RPMI7951 (cell line): ENCODE measurements at regions not wholly inside any gene's neighbourhood (a gene's known extent, or its start where the extent isn't known, plus 50 kb on each side); places are given as distances from the start of the nearest gene placed in this dataset.
A peak's percentile ranks its signal among the peaks of the same experiment; 100 is the strongest.

Source experiments
- DNase-seq: peaks from one replicate; pipeline ENCODE4 v3.0.0-alpha.2; 2012; ENCODE audit warnings: low read depth

DNA sequence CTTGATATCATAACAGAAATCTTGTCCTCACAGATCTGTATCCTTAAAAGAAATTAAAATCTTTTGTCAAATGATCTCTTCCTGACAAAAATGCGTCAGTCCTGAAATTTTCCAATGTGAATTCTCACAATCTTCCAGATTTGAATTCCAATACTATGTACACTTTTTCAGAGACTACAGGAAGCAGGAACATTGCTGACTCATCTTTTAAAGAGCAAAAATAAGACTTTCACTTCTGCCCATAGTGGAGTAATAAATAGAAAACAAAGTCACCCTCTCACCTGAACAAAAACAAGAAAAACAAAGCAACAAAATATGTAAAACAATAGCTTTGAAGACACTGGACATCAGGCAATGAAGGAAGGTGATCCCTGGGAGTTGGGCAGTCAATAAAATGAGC, 167.0 kb upstream of the IPO5 start:
- no peak for DNase-seq

DNA sequence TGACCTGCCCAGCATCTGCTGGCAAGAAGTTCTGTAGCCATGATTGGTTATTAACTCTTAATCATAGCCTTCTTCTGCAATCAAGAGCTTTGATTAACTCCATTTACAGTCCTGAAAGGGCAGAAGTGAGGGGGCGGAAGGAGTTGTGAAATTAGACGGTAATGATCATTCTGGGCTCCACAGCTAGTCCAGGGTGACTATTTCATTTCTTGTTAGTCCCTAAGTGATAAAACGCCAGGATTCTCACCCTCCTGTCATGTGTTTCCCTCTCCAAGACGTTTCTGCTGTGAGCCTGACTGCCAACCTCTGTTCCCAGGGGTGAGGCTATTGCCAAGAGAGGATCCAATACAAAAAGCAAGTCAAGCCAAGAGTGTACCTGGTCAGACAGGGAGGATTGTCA, 155.9 kb upstream of the IPO5 start:
- no peak for DNase-seq

DNA sequence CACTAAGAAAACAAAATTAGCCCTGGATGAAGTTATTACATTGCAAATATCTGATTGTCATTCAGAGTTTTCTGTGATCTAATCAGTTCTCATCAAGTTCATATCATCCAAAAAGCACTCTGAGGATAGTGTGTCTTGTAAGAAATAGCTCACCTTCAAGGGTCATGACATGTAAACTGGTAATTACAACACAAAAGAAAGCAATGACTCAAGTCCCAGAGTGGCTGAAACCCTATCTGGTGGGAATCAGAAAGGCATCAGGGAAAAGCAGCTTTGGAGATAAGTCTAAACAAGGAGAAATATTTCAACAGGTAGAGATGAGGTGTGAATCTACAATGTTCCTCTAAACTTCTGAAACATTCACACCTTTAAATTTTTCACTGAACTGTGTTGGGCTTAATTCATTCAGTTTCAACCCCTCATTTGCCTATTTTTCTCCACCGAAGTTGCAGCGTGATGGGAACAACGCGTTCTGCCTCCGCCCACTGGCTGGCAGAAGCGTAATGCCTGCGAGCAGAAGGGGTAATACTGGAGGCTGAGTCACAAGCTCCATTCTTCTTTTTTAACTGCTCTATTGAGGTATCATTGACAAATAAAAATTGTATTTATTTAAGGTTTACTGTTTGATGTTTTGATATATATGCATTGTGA, 155.2 kb upstream of the IPO5 start:
- DNase-seq, result no peak

DNA sequence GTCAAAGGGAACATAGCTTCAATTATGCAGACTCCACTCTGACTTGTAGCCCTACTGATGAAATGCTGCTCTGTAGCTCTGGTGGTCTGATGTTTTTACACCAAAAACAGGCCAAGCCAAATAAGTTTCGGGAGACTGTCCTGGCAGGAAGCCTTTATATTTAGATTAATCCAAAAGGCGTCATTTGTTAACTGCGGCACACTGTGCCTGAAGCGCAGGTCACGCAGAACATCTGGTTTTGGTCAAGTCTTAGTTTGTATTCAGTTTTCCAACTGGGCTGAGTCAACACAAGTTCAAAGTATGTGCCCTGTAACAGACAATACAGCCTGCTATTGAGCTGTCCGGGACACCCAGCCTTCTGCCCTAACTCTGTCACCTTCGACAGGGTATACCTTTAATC, 154.6 kb upstream of the IPO5 start:
- no peak for DNase-seq

DNA sequence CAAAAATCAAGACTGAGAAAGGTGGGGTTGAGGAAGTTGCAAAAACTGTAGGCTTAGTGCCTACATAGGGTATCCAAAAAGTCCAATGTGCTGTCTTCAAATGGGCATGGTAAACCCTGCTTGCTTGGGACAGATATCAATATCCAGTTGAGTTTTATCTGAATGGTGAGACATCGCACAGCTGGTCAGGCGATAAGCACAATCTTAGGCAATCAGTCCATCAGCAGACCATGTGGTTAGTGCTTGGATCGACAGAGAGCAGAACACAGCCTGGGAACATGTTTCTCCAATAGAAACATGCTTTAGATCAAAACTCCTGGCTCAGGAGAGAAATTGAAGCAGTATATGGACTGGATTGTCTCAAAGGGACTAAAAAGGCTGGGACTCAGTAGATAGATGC, 151.3 kb upstream of the IPO5 start:
- no peak for DNase-seq

DNA sequence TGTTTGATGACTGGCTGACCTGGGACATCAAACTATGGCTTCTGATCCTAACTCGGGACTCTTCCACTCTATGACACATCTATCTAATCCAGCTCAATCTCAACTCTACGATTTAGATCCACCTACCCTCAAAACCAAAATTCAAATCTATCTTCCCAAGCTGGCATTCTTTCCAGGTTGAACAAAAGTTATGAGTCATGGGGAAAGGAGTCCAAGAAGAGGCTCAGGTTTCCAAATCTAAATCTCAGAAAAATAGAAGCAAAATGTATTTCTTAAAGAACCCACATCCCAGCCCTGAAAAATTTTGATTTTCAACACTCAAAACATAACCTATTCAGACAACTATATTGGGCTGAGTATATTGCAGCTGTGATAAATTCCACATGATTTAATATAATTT, 143.9 kb upstream of the IPO5 start:
- no peak for DNase-seq

DNA sequence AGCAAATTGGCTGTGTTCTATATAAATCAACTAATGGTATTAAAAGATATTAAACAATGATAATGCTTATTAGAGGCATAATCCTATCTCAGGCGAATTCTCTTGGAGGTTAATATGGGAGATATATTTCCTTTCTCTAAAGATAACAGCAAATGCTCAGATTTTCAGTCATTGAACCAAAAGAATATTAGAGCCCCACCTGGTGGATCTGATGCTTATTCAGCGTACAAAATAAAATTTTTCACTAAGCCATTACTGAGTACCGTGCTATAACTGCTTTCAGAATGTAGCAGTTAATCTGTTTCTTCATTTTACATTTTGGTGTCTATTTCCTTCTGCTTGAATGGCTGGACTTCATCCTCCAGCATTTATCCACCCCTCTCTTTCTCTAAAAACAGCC, 143.3 kb upstream of the IPO5 start:
- DNase-seq, result peak; percentile 13

DNA sequence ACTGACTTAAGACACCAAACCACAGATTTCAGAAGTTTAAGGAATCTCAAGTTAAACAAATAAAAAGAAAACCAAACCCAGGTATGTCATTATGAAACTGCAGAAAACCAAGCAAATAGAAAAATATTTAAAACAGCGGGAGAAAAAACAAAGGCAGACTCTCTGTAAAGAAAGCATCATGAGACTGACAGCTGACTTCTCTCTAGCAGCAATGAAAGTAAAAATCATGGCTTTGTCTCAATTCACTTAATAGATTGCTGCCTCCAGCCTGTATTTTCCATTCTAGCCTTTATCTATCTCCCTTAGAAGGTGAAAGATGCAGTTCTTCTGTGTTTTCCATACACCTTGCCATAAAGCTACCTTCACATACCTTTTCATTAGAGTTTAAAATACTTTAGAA, 131.1 kb upstream of the IPO5 start:
- DNase-seq, result no peak

DNA sequence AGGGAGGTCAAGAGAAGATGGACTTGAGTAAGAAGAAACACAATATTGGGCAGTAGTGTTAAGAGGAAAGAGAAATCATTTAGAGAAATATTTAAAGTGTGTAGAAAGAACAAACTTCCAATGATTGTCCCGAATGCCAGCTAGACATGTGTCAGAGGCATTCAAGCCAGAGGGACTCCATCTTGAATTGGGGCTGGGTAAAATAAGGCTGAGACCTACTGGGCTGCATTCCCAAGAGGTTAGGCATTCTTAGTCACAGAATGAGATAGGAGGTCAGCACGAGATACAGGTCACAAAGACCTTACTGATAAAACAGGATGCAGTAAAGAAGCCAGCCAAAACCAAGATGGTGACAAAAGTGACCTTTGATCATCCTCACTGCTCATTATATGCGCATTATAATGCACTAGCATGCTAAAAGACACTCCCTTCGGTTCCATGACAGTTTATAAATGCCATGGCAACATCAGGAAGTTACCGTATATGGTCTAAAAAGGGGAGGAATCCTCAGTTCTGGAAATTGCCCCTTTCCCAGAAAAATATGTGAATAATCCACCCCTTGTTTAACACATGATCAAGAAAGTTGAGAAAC, 127.0 kb upstream of the IPO5 start:
- no peak for DNase-seq

DNA sequence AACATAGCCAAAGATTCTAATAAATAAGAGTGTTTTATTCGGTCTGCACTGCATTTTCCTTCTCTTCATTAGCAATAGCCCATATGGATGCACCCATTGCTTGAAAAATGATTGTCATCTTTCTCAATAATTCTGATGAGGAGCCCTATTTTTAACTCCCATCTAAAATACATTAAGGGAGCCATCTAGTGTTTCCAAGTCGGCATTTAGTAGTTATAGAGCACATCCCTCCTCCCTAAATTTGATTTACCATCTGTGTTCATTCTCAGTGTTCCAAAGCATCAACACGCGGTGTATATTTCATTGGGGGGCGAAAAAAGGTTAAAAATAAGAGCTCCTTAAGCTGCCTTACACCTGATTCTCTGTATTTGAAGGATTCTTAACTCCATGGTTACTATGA, 119.2 kb upstream of the IPO5 start:
- no peak for DNase-seq

DNA sequence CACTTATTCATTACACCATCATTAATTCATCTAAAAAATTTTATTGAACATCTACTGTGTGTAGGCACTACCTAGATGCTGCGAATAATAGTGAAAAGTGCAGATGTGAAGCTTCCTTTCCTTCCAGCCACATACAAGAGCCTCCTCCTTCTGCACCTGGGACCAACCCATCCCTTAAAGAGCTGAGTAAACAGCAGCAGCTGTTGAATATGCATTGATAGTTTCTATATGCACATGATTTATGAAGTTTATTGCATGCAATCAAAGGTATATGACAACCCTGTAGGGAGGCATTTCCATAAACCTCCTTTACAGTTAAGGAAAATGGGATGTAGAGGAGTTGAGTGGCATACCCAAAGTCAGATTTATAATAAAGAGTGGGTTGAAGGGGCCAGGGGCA, 110.3 kb upstream of the IPO5 start:
- no peak for DNase-seq

DNA sequence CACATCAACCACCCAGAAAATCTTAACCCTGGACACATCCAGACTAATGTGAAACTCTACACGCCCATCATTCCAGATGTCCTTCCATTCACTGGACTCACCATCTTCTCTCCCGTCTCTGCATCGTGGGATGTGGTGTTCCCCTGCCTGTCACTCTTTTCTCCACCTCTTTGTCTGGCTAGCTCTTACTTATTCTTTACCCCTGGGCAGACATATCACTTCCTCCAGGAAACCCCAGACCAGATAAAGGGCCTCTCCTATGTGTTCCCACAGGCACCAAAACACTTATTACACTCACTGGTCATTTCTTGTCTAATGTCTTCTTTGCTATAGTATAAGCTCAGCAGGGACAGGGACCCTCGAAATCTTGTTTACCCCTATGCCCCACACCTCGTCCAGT, 109.3 kb upstream of the IPO5 start:
- DNase-seq, result peak; percentile 24

DNA sequence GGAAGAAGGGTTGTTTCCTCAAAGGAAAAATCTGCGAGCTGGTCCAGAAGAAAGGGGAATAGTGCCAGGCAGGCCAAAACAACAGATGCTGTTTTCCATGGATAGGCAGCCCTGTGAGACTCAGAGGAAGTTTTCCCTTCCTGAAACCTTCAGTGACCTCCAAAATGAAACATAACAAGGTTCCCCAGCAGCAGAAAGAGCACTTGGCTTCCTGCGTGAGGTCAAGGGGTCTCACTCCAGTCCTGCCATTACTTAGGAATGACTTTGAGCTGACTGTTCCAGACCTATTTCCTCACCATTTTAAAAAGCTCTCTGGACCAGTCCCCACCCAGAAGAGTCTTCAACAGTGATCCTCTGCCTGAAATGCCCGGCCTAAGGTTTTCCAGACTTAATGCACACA, 104.6 kb upstream of the IPO5 start:
- no peak for DNase-seq

DNA sequence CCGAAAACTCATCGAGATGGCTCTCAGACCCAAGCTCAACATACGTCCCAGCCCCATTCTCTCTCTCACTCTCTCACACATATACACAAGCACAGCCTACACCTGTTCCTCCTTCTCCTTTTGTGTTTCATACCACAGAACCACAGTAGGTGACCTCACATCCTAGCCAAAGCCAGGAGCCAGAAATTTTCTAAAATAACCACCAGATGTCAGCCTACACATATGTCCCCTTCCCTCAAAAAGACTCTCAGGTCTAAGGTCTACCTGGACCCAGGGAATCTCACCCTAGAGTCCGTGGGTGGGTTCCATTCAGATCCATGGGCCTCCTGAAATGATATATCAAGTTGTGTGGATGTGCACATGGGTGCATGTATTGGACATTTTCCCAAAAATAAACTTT, 104.2 kb upstream of the IPO5 start:
- DNase-seq, result no peak

DNA sequence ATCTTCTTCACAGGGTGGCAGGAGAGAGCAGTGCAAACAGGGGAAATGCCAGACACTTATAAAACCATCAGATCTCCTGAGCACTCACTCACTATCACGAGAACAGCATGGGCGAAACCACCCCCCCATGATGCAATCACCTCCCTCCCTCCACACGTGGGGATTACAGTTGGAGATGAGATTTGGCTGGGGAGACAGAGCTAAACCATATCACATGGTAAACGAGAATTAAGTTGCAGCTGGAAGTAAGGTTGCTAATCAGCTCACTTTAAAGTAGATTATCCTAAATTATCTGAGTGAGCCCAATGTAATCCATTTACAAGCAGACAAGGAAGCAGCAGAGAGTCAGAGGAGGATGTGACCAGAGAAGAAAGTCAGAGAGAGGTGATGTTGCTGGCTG, 102.2 kb upstream of the IPO5 start:
- peak; percentile 3 for DNase-seq

DNA sequence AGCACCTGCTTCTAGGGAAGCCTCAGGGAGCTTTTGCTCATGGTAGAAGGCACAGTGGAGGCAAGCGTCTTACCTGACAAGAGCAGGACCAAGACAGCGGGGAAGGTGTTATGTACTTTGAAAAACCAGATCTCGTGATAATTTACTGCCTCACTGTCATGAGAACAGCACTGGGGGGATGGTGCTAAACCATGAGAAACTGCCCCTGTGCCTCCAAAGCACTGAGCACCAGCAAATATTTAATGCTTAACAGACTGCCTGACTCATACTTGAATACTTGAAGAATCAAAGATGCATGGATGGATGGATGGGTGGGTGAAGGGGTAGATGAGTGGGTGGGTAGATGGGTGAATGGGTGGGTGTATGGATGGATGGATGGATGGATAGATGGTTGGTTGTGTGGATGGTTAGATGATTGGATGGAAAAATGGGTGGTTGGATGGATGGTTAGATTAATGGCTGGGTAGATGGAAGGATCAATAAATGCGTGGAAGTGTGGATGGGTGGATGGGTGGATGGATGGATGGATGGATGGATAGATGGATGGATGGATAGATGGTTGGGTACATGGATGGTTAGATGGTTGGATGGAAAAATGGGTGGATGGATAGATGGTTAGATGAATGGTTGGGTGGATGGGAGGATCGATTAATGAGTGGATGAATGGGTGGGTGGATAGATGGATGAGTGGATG, 101.1 kb upstream of the IPO5 start:
- DNase-seq, result no peak

DNA sequence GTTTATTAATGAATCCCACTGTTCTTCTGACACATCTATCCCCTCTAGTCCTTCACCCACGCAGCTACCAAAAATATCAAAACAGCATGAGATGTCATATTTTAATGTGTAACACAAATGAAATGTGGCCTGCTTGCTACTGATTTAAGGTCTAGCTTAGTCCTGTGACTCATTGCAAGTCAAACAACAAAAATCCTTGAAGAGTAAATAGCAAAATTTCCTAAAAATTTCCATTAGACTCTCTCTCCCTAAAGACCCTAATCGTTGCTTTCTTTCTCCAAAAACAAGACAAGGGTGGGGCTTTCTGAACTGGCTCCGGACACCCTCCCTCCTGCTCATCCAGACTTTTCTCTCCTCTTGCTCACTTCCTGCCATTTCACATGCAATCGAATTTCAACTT, 99.9 kb upstream of the IPO5 start:
- DNase-seq, result no peak

DNA sequence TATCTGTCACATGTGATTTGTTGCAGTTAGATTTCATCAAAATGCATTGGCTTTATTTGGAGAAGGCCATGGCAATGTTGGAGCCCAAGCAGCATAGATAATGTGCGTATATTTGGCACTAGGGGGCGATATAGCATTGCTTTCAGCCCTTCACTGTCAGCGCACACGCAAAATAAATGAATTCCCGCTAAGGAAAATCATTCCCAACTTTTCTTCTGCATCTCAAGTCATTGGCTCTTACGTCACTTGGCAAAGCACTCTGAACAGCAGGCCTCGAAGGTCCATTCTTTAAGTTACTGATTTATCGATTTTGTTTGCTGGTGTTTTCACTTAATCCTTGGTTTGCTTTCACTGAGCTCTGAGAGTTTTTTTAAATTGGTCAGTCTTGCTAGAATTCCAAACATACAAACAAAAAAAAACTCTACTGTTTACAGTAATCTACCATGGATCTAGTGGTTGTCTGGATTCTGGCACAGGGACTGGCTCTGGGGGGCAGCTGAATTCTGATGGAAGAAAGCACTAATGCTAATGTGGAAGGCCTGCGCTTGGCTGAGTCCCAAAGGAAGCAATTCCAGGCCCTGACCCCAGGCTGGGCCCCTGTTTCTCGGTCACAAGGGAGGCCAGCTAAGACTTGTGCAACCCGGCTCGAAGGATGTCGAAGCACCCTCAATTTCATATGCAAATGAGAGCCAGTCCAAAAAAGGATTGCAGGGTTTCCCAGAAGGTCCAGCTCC, 97.7 kb upstream of the IPO5 start:
- DNase-seq, result peak; percentile 65

DNA sequence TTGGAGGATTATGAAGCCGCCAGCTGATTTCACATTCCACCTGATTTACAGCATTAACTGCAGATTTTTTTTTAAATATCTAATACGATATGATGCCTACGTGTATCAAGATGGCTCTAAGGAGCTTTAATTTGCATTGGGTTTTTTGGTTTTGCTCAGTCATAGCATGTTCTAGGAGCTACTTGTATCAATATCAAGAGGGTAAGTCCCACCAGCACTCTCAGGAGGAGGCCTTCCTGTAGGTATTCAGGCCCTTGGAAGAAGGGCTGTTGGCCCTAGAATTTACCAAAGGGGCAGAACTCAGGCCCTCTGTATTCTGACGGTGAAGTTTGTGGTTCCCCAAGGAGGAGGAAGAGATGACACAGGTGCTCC, 97.2 kb upstream of the IPO5 start:
- DNase-seq, result no peak

DNA sequence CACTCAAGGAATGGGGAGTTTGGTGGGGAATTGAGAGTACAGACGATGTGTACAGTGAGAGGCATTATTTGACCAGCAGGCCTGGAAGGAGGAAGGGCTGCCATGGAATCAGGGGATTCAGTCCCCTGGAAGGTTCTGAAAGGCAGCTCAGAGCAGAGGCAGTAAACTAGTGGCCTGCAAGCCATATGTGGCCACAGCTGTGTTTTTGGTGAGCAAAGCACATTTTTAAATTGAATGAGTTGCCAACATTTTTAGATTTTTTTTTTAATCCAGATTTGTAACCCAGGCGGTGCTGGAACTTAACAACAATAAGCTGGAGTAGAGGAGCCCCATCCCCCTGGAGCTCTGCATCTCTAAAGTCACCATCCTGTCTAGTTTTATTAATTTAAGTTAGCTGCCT, 95.3 kb upstream of the IPO5 start:
- no peak for DNase-seq

DNA sequence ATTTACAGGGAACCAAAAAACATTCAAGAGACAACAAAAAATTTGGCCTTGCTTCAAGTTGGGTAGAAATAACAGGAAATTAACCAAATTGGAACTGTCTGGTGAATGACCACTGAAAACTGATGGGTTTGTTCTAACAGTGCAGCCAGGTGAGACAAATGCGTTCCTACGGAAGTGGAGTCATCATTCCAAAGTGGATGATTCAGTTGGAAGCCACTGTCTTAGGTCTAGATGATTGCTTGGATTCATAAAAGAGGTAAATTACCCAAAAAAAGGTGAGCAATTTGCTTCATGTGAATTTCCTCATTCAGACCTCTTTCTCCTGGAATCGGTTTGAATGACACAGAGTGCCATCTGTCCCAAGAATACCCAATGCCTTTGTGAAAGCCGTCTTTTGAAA, 87.1 kb upstream of the IPO5 start:
- no peak for DNase-seq

DNA sequence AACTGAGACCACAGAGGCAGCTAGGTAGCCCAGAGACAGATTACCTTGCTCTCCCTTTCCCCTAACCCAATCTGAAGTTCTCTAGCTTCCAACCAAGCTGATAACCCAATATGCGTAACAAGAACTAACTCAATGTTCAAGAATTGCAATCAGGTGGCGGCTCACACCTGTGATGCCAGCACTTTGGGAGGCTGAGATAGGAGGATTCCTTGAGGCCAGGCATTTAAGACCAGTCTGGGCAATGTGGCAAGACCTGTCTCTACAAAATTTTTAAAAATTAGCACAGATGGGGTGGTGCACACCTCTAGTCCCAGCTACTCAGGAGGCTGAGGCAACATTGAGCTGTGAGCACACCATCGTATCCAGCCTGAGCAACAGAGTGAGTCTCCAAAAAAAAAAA, 86.7 kb upstream of the IPO5 start:
- no peak for DNase-seq

DNA sequence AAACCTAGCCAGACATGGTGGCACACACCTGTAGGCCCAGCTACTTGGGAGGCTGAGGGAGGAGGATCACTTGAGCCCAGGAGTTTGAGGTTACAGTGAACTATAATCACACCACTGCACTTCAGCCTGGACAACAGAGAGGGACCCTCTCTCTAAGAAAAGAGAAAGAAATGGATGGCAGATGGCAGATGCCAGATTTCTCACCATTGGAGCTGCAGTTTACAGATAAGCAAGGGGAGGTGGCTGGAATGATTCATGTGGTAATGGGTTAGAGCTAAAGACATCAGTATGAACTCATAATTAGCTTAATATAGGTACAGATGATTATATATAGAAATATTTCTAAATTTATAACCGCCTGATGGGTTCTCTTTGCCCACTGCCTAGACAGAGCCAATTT, 80.1 kb upstream of the IPO5 start:
- no peak for DNase-seq
